Activated naive CD4-positive, alpha-beta T cell treated with anti-CD3 and anti-CD28 coated beads, Interleukin-2, amount 10 ng/mL, durations not matched to agents 7 days and 5 days (primary cell): ENCODE measurements at regions not wholly inside any gene's neighbourhood (a gene's known extent, or its start where the extent isn't known, plus 50 kb on each side); places are given as distances from the start of the nearest gene placed in this dataset.

Experiments used
- CTCF ChIA-PET: fragments of 350-600 bp; sonication (Branson Sonifier 250); formaldehyde crosslinking; loops from one replicate; lab custom pipeline; 2021; ENCODE audit warnings: antibody characterized with exemption; lab: Charles Lee
- DNase-seq: peaks from one replicate; pipeline ENCODE4 v3.0.0-alpha.2; 2020
- H3K27ac Mint-ChIP-seq: one replicate; pipeline ENCODE4 v1.8.0; 2021; ENCODE audit warnings: mild to moderate bottlenecking, moderate library complexity, mixed read lengths
- H3K27me3 Mint-ChIP-seq: one replicate; pipeline ENCODE4 v1.8.0; 2021; ENCODE audit warnings: mild to moderate bottlenecking, mixed read lengths
- H3K36me3 Mint-ChIP-seq: one replicate; pipeline ENCODE4 v1.8.0; 2021; ENCODE audit warnings: mixed read lengths
- H3K4me1 Mint-ChIP-seq: one replicate; pipeline ENCODE4 v1.8.0; 2021; ENCODE audit warnings: mixed read lengths
- H3K4me3 Mint-ChIP-seq: one replicate; pipeline ENCODE4 v1.8.0; 2021; ENCODE audit warnings: mild to moderate bottlenecking, moderate library complexity, mixed read lengths
- H3K9me3 Mint-ChIP-seq: one replicate; pipeline ENCODE4 v1.8.0; 2021; ENCODE audit warnings: mixed read lengths

- H3K27ac Mint-ChIP-seq = no peak overlapping the region
- H3K27me3 Mint-ChIP-seq = no peaks in the 10 kb centered on the region
- no peaks in the 10 kb centered on the region for H3K36me3 Mint-ChIP-seq
- H3K9me3 Mint-ChIP-seq = no peaks in the 10 kb centered on the region
- CTCF ChIA-PET = no interaction called here
- DNase-seq = no peak
- no peak overlapping the region for H3K4me3 Mint-ChIP-seq
- no peaks in the 10 kb centered on the region for H3K4me1 Mint-ChIP-seq
Observed at GRCh38 chr4:107197121-107197520, 161.0 kb upstream of the DKK2 start.

- Mint-ChIP-seq H3K4me3 (no peak overlapping the region), H3K36me3 (no peaks in the 10 kb centered on the region), H3K27ac (no peak overlapping the region), H3K9me3 (no peaks in the 10 kb centered on the region), H3K27me3 (no peaks in the 10 kb centered on the region), H3K4me1 (no peaks in the 10 kb centered on the region)
- DNase-seq = no peak
- CTCF ChIA-PET = no interaction called here
Observed at GRCh38 chr4:107196312-107196711, 160.2 kb upstream of the DKK2 start.

DNA sequence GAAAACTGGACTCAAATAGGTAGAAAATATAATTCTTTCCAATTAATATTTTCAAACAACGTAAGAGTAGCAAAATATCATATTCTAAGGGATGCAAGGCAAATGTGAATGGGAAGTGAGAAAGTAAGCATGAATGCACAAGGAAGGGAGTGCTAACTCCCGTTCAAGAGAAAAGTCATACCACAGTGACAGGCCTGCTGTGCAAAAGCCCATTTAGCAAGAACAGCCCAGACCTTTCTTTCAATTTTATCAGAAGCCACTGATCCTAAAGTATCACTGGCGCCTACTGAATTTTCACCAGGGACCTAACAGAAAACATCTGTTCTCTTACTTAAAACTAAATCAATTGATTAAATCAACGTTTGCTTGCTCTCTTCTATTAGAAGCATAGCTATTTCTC lies 157.9 kb upstream of the DKK2 start:
- H3K4me1 Mint-ChIP-seq = no peaks in the 10 kb centered on the region
- CTCF ChIA-PET = no interaction called here
- no peaks in the 10 kb centered on the region for H3K36me3 Mint-ChIP-seq
- no peak for DNase-seq
- no peak overlapping the region for H3K27ac Mint-ChIP-seq
- H3K4me3 Mint-ChIP-seq = no peak overlapping the region
- H3K27me3 Mint-ChIP-seq = no peaks in the 10 kb centered on the region
- no peaks in the 10 kb centered on the region for H3K9me3 Mint-ChIP-seq

- no peak overlapping the region for H3K27ac Mint-ChIP-seq
- DNase-seq = no peak
- no peaks in the 10 kb centered on the region for H3K9me3 Mint-ChIP-seq
- H3K27me3 Mint-ChIP-seq = no peaks in the 10 kb centered on the region
- H3K4me1 Mint-ChIP-seq = no peaks in the 10 kb centered on the region
- H3K36me3 Mint-ChIP-seq = no peaks in the 10 kb centered on the region
- CTCF ChIA-PET = no interaction called here
- no peak overlapping the region for H3K4me3 Mint-ChIP-seq
Observed at GRCh38 chr4:107192601-107193000, 156.5 kb upstream of the DKK2 start.

GRCh38 chr4:107187091-107187490 lies 151.0 kb upstream of the DKK2 start:
- no peak overlapping the region for H3K4me3 Mint-ChIP-seq
- H3K9me3 Mint-ChIP-seq = no peaks in the 10 kb centered on the region
- no peak overlapping the region for H3K27ac Mint-ChIP-seq
- CTCF ChIA-PET = no interaction called here
- no peaks in the 10 kb centered on the region for H3K36me3 Mint-ChIP-seq
- no peaks in the 10 kb centered on the region for H3K27me3 Mint-ChIP-seq
- DNase-seq = no peak
- no peaks in the 10 kb centered on the region for H3K4me1 Mint-ChIP-seq

DNA sequence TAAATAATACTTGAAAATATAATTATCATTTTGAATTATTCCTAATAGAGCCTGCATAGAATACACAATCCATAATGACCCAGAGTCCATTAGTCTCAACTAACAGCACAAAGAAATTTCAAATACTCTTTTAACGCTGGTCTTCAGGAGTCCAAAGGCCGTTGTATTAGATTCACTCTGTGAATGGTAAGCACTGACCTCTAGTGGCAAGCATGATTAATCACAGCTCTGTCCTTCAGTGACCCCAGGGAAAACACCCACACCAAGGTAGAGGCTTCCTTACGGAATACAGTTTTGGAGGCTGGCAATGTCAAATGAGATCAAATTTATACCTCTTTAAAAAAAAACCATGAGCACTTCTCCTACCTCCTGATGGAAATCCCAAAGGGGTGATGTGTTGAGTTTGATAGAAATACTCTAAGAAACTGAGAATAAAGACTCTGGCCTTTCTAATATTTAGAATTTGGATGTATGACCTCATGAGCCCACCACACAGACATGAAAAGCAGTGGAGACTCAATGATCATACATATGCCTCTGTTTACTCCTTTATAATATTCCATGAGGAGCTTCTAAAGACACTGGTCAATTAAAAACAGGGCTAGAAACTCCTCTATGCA lies 147.2 kb upstream of the DKK2 start:
- H3K27me3 Mint-ChIP-seq = no peaks in the 10 kb centered on the region
- H3K4me3 Mint-ChIP-seq = no peak overlapping the region
- H3K9me3 Mint-ChIP-seq = no peaks in the 10 kb centered on the region
- no peak for DNase-seq
- H3K4me1 Mint-ChIP-seq = no peaks in the 10 kb centered on the region
- H3K27ac Mint-ChIP-seq = no peak overlapping the region
- CTCF ChIA-PET = interaction anchor here (0.8 to 1.3 kb wide), 4 partner anchors 8 to 812 kb away, joined by 3 to 5 read pairs (median 4); no protein-coding TSS in a partner anchor
- no peaks in the 10 kb centered on the region for H3K36me3 Mint-ChIP-seq

- H3K27ac Mint-ChIP-seq = no peak overlapping the region
- CTCF ChIA-PET = interaction anchor here (1.2 kb wide), 1 partner anchor 9 kb away, joined by 3 read pairs; no protein-coding TSS in a partner anchor
Observed at GRCh38 chr4:107182347-107182746, 146.2 kb upstream of the DKK2 start.

GRCh38 chr4:107166873-107167450 lies 130.8 kb upstream of the DKK2 start:
- Mint-ChIP-seq H3K9me3 (peaks cover 7% of the 10 kb centered on the region), H3K27me3 (no peaks in the 10 kb centered on the region), H3K27ac (no peak overlapping the region), H3K4me3 (no peak overlapping the region), H3K36me3 (no peaks in the 10 kb centered on the region), H3K4me1 (no peaks in the 10 kb centered on the region)
- CTCF ChIA-PET = no interaction called here
- no peak for DNase-seq

More at GRCh38 chr4:107182347-107182746, 146.2 kb upstream of the DKK2 start:
- H3K36me3 Mint-ChIP-seq = no peaks in the 10 kb centered on the region
- no peak for DNase-seq
- no peaks in the 10 kb centered on the region for H3K27me3 Mint-ChIP-seq
- H3K4me1 Mint-ChIP-seq = no peaks in the 10 kb centered on the region
- no peaks in the 10 kb centered on the region for H3K9me3 Mint-ChIP-seq
- no peak overlapping the region for H3K4me3 Mint-ChIP-seq

DNA sequence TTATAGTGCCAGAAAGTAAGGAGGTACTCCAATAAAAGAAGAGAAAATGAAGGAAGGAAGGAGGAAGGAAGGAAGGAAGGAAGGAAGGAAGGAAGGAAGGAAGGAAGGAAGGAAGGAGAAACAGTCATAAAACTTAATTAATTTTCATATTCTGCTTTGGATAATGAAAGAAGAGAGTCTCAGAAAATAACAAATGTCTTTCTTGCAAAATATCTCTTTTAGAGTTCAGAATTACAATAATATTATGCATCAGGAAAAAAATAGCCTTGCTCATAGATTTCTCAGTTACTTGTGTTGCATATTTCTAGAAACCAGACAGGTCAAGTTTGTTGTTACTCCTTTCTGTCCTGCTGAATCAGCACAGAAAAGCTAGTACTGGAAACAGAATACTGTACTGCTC lies 130.1 kb upstream of the DKK2 start:
- H3K27me3 Mint-ChIP-seq = no peaks in the 10 kb centered on the region
- CTCF ChIA-PET = no interaction called here

GRCh38 chr4:107164962-107165475 lies 128.9 kb upstream of the DKK2 start:
- no peaks in the 10 kb centered on the region for H3K4me1 Mint-ChIP-seq
- H3K27ac Mint-ChIP-seq = no peak overlapping the region
- CTCF ChIA-PET = no interaction called here

More for the DNA sequence above, 130.1 kb upstream of the DKK2 start:
- Mint-ChIP-seq H3K4me1 (no peaks in the 10 kb centered on the region), H3K36me3 (no peaks in the 10 kb centered on the region), H3K9me3 (peaks cover 7% of the 10 kb centered on the region), H3K27ac (no peak overlapping the region), H3K4me3 (no peak overlapping the region)
- no peak for DNase-seq

DNA sequence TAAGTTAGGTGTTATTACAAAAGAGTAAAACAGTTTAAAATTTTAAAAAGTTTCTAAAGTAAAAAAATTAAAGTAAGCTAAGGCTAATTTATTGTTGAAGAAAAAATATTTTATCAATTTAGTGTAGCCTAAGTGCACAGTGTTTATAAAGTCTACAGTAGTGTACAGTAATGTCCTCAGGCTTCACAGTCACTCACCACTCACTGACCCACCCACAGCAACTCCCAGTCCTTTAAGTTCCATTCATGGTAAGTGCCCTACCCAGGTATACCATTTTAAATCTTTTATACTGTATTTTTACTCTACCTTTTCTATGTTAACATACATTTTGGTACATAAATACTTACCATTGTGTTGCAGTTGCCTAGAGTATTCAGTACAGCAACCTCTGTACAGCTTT lies 120.3 kb upstream of the DKK2 start:
- no peaks in the 10 kb centered on the region for H3K9me3 Mint-ChIP-seq
- H3K4me1 Mint-ChIP-seq = no peaks in the 10 kb centered on the region

More at GRCh38 chr4:107164962-107165475, 128.9 kb upstream of the DKK2 start:
- DNase-seq = no peak
- peaks cover 7% of the 10 kb centered on the region for H3K9me3 Mint-ChIP-seq
- no peak overlapping the region for H3K4me3 Mint-ChIP-seq
- H3K27me3 Mint-ChIP-seq = no peaks in the 10 kb centered on the region
- no peaks in the 10 kb centered on the region for H3K36me3 Mint-ChIP-seq

DNA sequence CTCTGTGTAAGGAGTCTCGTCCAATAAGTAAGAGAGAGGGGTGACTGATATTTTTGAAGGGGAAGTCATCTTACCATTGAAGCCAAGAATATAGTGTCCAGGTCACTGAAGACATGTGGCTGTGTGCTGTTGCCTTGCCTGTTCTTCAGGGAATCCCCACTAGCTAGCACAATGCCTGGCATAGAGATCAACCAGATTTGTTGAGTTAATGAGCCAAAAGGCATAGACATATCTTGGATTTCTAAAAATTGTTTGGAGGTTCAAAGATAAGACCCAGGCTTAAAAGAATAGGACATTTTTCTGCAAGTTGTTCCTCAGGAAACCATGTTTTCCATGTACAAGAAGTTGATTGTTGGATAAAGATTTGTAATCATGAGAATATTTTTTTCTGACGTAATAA lies 119.3 kb upstream of the DKK2 start:
- no peaks in the 10 kb centered on the region for H3K4me1 Mint-ChIP-seq
- H3K27ac Mint-ChIP-seq = no peak overlapping the region
- CTCF ChIA-PET = no interaction called here
- no peak for DNase-seq
- no peaks in the 10 kb centered on the region for H3K9me3 Mint-ChIP-seq
- H3K27me3 Mint-ChIP-seq = no peaks in the 10 kb centered on the region
- no peaks in the 10 kb centered on the region for H3K36me3 Mint-ChIP-seq
- no peak overlapping the region for H3K4me3 Mint-ChIP-seq

More for the DNA sequence above, 120.3 kb upstream of the DKK2 start:
- Mint-ChIP-seq H3K27me3 (no peaks in the 10 kb centered on the region), H3K4me3 (no peak overlapping the region), H3K36me3 (no peaks in the 10 kb centered on the region), H3K27ac (no peak overlapping the region)
- CTCF ChIA-PET = no interaction called here
- no peak for DNase-seq

GRCh38 chr4:107153956-107154355 lies 117.8 kb upstream of the DKK2 start:
- Mint-ChIP-seq H3K4me3 (no peak overlapping the region), H3K9me3 (no peaks in the 10 kb centered on the region), H3K27me3 (no peaks in the 10 kb centered on the region), H3K4me1 (no peaks in the 10 kb centered on the region), H3K27ac (no peak overlapping the region), H3K36me3 (no peaks in the 10 kb centered on the region)
- CTCF ChIA-PET = no interaction called here
- no peak for DNase-seq

DNA sequence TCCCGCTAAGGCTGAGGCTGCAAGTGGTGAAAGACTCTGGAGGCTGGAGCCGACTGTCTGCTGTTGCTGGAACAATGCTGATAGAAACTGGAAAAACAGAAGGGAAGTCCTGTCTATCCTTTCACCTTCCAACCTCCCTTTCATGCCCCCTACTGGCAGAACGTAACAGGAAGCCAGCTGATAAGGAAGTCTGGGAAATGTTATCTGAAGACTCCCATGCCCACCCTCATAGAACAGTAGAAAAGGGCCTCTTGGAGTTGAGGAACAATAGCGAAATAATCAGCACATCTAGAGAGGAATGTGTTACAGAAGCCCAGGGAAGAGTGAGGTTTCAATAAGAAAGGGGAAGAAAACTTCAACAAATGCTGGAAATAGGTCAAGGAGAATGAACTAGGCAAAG lies 117.1 kb upstream of the DKK2 start:
- Mint-ChIP-seq H3K27me3 (no peaks in the 10 kb centered on the region), H3K36me3 (no peaks in the 10 kb centered on the region), H3K4me1 (no peaks in the 10 kb centered on the region), H3K4me3 (no peak overlapping the region), H3K27ac (no peak overlapping the region), H3K9me3 (no peaks in the 10 kb centered on the region)
- CTCF ChIA-PET = no interaction called here
- DNase-seq = no peak

- DNase-seq = no peak
- Mint-ChIP-seq H3K36me3 (no peaks in the 10 kb centered on the region), H3K4me3 (no peak overlapping the region), H3K9me3 (no peaks in the 10 kb centered on the region), H3K27ac (no peak overlapping the region), H3K4me1 (no peaks in the 10 kb centered on the region), H3K27me3 (no peaks in the 10 kb centered on the region)
- CTCF ChIA-PET = no interaction called here
Observed at GRCh38 chr4:107151173-107151572, 115.1 kb upstream of the DKK2 start.
